Mucosa of rectum (tissue), 2 donors: ENCODE measurements at regions not wholly inside any gene's neighbourhood (a gene's known extent, or its start where the extent isn't known, plus 50 kb on each side); places are given as distances from the start of the nearest gene placed in this dataset.
"Not testable (repeated sequence)": the region's sequence is repeated elsewhere in the genome, so short reads cannot be mapped to it uniquely, and the experiment has no call there.

ENCODE experiments used
- H3K27ac ChIP-seq, 2 donors: one replicate each; pipeline ENCODE4 v1.7.0; 2013; ENCODE audit warnings: inconsistent platforms in 2 of 2, low read depth in 2 of 2, low read length in 2 of 2
- H3K27me3 ChIP-seq, 2 donors: one replicate each; pipeline ENCODE4 v1.7.0; 2013; ENCODE audit warnings: low read length in 2 of 2; ENCODE audit not compliant: control insufficient read depth in 2 of 2, insufficient read depth in 2 of 2
- H3K36me3 ChIP-seq, 2 donors: one replicate each; pipeline ENCODE4 v1.7.0; 2013; ENCODE audit warnings: low read length in 2 of 2; ENCODE audit not compliant: control insufficient read depth in 2 of 2, insufficient read depth in 2 of 2
- H3K4me1 ChIP-seq, 2 donors: one replicate each; pipeline ENCODE4 v1.7.0; 2013; ENCODE audit warnings: low read length in 2 of 2, mild to moderate bottlenecking in 1 of 2; ENCODE audit not compliant: control insufficient read depth in 2 of 2, insufficient read depth in 2 of 2
- H3K4me3 ChIP-seq, 2 donors: one replicate each; pipeline ENCODE4 v1.7.0; 2013; ENCODE audit warnings: low read length in 2 of 2
- H3K9ac ChIP-seq, 2 donors: one replicate each; pipeline ENCODE4 v1.7.0; 2013; ENCODE audit warnings: low read length in 2 of 2, low read depth in 1 of 2, mild to moderate bottlenecking in 1 of 2
- H3K9me3 ChIP-seq, 2 donors: one replicate each; pipeline ENCODE4 v1.7.0; 2013; ENCODE audit warnings: low read length in 2 of 2; ENCODE audit not compliant: control insufficient read depth in 2 of 2
- donor health status: healthy.
- donor health status: Normal muscosa, but diverticular disease.

GRCh38 chr9:102482776-102483175 is 512.4 kb upstream of the CYLC2 start:
- Histone ChIP-seq H3K27ac (no peak overlapping the region), H3K36me3 (no peaks in the 10 kb centered on the region), H3K9me3 (no peaks in the 10 kb centered on the region), H3K9ac (no peak overlapping the region), H3K4me1 (no peaks in the 10 kb centered on the region), H3K27me3 (no peaks in the 10 kb centered on the region), H3K4me3 (no peak overlapping the region)

GRCh38 chr9:102479191-102479590 is 515.9 kb upstream of the CYLC2 start:
- no peak overlapping the region for H3K9ac ChIP-seq
- no peaks in the 10 kb centered on the region for H3K36me3 ChIP-seq
- no peak overlapping the region for H3K27ac ChIP-seq
- no peak overlapping the region for H3K4me3 ChIP-seq
- no peaks in the 10 kb centered on the region for H3K4me1 ChIP-seq
- H3K9me3 ChIP-seq = no peaks in the 10 kb centered on the region
- no peaks in the 10 kb centered on the region for H3K27me3 ChIP-seq

GRCh38 chr9:102474357-102474756 is 520.8 kb upstream of the CYLC2 start:
- H3K4me1 ChIP-seq = no peaks in the 10 kb centered on the region
- H3K27me3 ChIP-seq = no peaks in the 10 kb centered on the region
- H3K36me3 ChIP-seq = no peaks in the 10 kb centered on the region
- no peak overlapping the region for H3K4me3 ChIP-seq
- H3K9me3 ChIP-seq = no peaks in the 10 kb centered on the region
- no peak overlapping the region for H3K9ac ChIP-seq
- H3K27ac ChIP-seq = no peak overlapping the region

- H3K4me3 ChIP-seq, H3K36me3 ChIP-seq, H3K9me3 ChIP-seq, H3K27ac ChIP-seq, H3K27me3 ChIP-seq, H3K9ac ChIP-seq, H3K4me1 ChIP-seq: not testable (repeated sequence)
Observed at GRCh38 chr9:102469430-102469829, 525.7 kb upstream of the CYLC2 start.

GRCh38 chr9:102461156-102461819 is 533.8 kb upstream of the CYLC2 start:
- Histone ChIP-seq H3K4me1 (no peaks in the 10 kb centered on the region), H3K4me3 (no peak overlapping the region), H3K27ac (no peak overlapping the region), H3K9ac (no peak overlapping the region), H3K36me3 (no peaks in the 10 kb centered on the region), H3K27me3 (no peaks in the 10 kb centered on the region), H3K9me3 (peaks cover 0 to 2% of the 10 kb centered on the region in 2 donors)

- Histone ChIP-seq H3K4me1 (no peaks in the 10 kb centered on the region), H3K36me3 (no peaks in the 10 kb centered on the region), H3K9ac (no peak overlapping the region), H3K27ac (no peak overlapping the region), H3K4me3 (no peak overlapping the region), H3K27me3 (no peaks in the 10 kb centered on the region), H3K9me3 (peaks cover 0 to 2% of the 10 kb centered on the region in 2 donors)
Observed at GRCh38 chr9:102459828-102460227, 535.3 kb upstream of the CYLC2 start.

GRCh38 chr9:102456562-102456961 is 538.6 kb upstream of the CYLC2 start:
- Histone ChIP-seq H3K36me3 (no peaks in the 10 kb centered on the region), H3K4me3 (no peak overlapping the region), H3K4me1 (no peaks in the 10 kb centered on the region)

GRCh38 chr9:102445906-102446305 is 549.2 kb upstream of the CYLC2 start:
- no peaks in the 10 kb centered on the region for H3K27me3 ChIP-seq
- H3K36me3 ChIP-seq = no peaks in the 10 kb centered on the region
- no peak overlapping the region for H3K9ac ChIP-seq
- peaks cover 0 to 4% of the 10 kb centered on the region in 2 donors for H3K9me3 ChIP-seq
- no peak overlapping the region for H3K27ac ChIP-seq
- H3K4me1 ChIP-seq = no peaks in the 10 kb centered on the region
- H3K4me3 ChIP-seq = no peak overlapping the region

More at GRCh38 chr9:102456562-102456961, 538.6 kb upstream of the CYLC2 start:
- peaks cover 0 to 2% of the 10 kb centered on the region in 2 donors for H3K9me3 ChIP-seq
- H3K27ac ChIP-seq = no peak overlapping the region
- no peak overlapping the region for H3K9ac ChIP-seq
- H3K27me3 ChIP-seq = no peaks in the 10 kb centered on the region

- Histone ChIP-seq H3K36me3 (no peaks in the 10 kb centered on the region), H3K27me3 (no peaks in the 10 kb centered on the region)
Observed at GRCh38 chr9:102445181-102445747, 549.9 kb upstream of the CYLC2 start.

GRCh38 chr9:102439583-102439982 is 555.5 kb upstream of the CYLC2 start:
- no peak overlapping the region for H3K4me3 ChIP-seq
- H3K9me3 ChIP-seq = no peaks in the 10 kb centered on the region
- H3K36me3 ChIP-seq = no peaks in the 10 kb centered on the region
- no peak overlapping the region for H3K27ac ChIP-seq
- H3K4me1 ChIP-seq = no peaks in the 10 kb centered on the region
- H3K9ac ChIP-seq = no peak overlapping the region
- H3K27me3 ChIP-seq = no peaks in the 10 kb centered on the region

More at GRCh38 chr9:102445181-102445747, 549.9 kb upstream of the CYLC2 start:
- H3K4me1 ChIP-seq = no peaks in the 10 kb centered on the region
- peaks cover 0 to 4% of the 10 kb centered on the region in 2 donors for H3K9me3 ChIP-seq
- H3K9ac ChIP-seq = no peak overlapping the region
- no peak overlapping the region for H3K4me3 ChIP-seq
- H3K27ac ChIP-seq = no peak overlapping the region
